ENCODE measurements at regions not wholly inside any gene's neighbourhood (a gene's known extent, or its start where the extent isn't known, plus 50 kb on each side); places are given as distances from the start of the nearest gene placed in this dataset.
"Not testable (repeated sequence)": the region's sequence is repeated elsewhere in the genome, so short reads cannot be mapped to it uniquely, and the experiment has no call there.

- DNase-seq = no peak
Measured at GRCh38 chr5:21594566-21594965, 1258.6 kb downstream of the CDH12 start.

- DNase-seq = no peak
Measured at GRCh38 chr5:21593261-21593660, 1259.9 kb downstream of the CDH12 start.

- DNase-seq = no peak
Measured at GRCh38 chr5:21581508-21581907, 1271.6 kb downstream of the CDH12 start.

GRCh38 chr5:21574961-21575360, 1278.2 kb downstream of the CDH12 start:
- no peak for DNase-seq

GRCh38 chr5:21574438-21574837, 1278.7 kb downstream of the CDH12 start:
- no peak for DNase-seq

GRCh38 chr5:21573416-21574314, 1279.5 kb downstream of the CDH12 start:
- DNase-seq = no peak

GRCh38 chr5:21571196-21571595, 1281.9 kb downstream of the CDH12 start:
- DNase-seq = not testable (repeated sequence)

GRCh38 chr5:21559109-21559508, 1294.0 kb downstream of the CDH12 start:
- DNase-seq = not testable (repeated sequence)

- DNase-seq = not testable (repeated sequence)
Measured at GRCh38 chr5:21552263-21552662, 1300.9 kb downstream of the CDH12 start.

- DNase-seq = not testable (repeated sequence)
Measured at GRCh38 chr5:21550916-21551315, 1302.2 kb downstream of the CDH12 start.

- not testable (repeated sequence) for DNase-seq
Measured at GRCh38 chr5:21547656-21548055, 1305.5 kb downstream of the CDH12 start.

- not testable (repeated sequence) for DNase-seq
Measured at GRCh38 chr5:21535114-21535513, 1318.0 kb downstream of the CDH12 start.

- not testable (repeated sequence) for DNase-seq
Measured at GRCh38 chr5:21521157-21521556, 1332.0 kb downstream of the CDH12 start.

- not testable (repeated sequence) for DNase-seq
Measured at GRCh38 chr5:21496926-21497325, 1356.2 kb downstream of the CDH12 start.

GRCh38 chr5:21496056-21496455, 1357.1 kb downstream of the CDH12 start:
- DNase-seq = not testable (repeated sequence)

GRCh38 chr5:21495235-21495634, 1357.9 kb downstream of the CDH12 start:
- DNase-seq = not testable (repeated sequence)

GRCh38 chr5:21494033-21494432, 1359.1 kb downstream of the CDH12 start:
- not testable (repeated sequence) for DNase-seq

- DNase-seq = not testable (repeated sequence)
Measured at GRCh38 chr5:21491182-21491581, 1362.0 kb downstream of the CDH12 start.

- not testable (repeated sequence) for DNase-seq
Measured at GRCh38 chr5:21488828-21489227, 1364.3 kb downstream of the CDH12 start.

GRCh38 chr5:21485458-21486000, 1367.6 kb downstream of the CDH12 start:
- not testable (repeated sequence) for DNase-seq

- DNase-seq = not testable (repeated sequence)
Measured at GRCh38 chr5:21484498-21484889, 1368.7 kb downstream of the CDH12 start.

GRCh38 chr5:21483790-21484497, 1369.2 kb downstream of the CDH12 start:
- DNase-seq = not testable (repeated sequence)

- not testable (repeated sequence) for DNase-seq
Measured at GRCh38 chr5:21482983-21483650, 1370.0 kb downstream of the CDH12 start.

Measured in RPMI8226 (cell line).